ENCODE measurements at regions not wholly inside any gene's neighbourhood (a gene's known extent, or its start where the extent isn't known, plus 50 kb on each side); places are given as distances from the start of the nearest gene placed in this dataset.

GRCh38 chr17:56648321-56648720 is 54.8 kb downstream of the NOG start:
- 95% methylated on average over 5 of the region's 5 CpGs for WGBS
- H3K27me3 ChIP-seq (ENCODE audit: control insufficient read depth in 2 of 2, insufficient read depth in 1 of 2, low read length in 1 of 2) = no peaks in the 10 kb centered on the region
- DNase-seq (ENCODE audit: low read depth in 6 of 9, low spot score in 9 of 9) = no peak
- no peaks in the 10 kb centered on the region for H3K9me3 ChIP-seq (ENCODE audit: control insufficient read depth in 2 of 2, insufficient read depth in 1 of 2, low read length in 1 of 2)
- H3K36me3 ChIP-seq (ENCODE audit: control insufficient read depth in 2 of 2, insufficient read depth in 2 of 2, low read length in 1 of 2) = no peaks in the 10 kb centered on the region
- no peak overlapping the region for H3K27ac ChIP-seq (ENCODE audit: low read depth in 1 of 2, low read length in 1 of 2)
- no peaks in the 10 kb centered on the region for H3K4me1 ChIP-seq (ENCODE audit: control insufficient read depth in 2 of 2, insufficient read depth in 2 of 2, low read length in 2 of 2)
- H3K4me3 ChIP-seq (ENCODE audit: low read length in 2 of 2) = no peak overlapping the region

GRCh38 chr17:56648806-56649205 is 55.3 kb downstream of the NOG start:
- Histone ChIP-seq H3K27me3 (ENCODE audit: control insufficient read depth in 2 of 2, insufficient read depth in 1 of 2, low read length in 1 of 2) (no peaks in the 10 kb centered on the region), H3K4me1 (ENCODE audit: control insufficient read depth in 2 of 2, insufficient read depth in 2 of 2, low read length in 2 of 2) (no peaks in the 10 kb centered on the region), H3K36me3 (ENCODE audit: control insufficient read depth in 2 of 2, insufficient read depth in 2 of 2, low read length in 1 of 2) (no peaks in the 10 kb centered on the region), H3K9me3 (ENCODE audit: control insufficient read depth in 2 of 2, insufficient read depth in 1 of 2, low read length in 1 of 2) (no peaks in the 10 kb centered on the region), H3K4me3 (ENCODE audit: low read length in 2 of 2) (no peak overlapping the region), H3K27ac (ENCODE audit: low read depth in 1 of 2, low read length in 1 of 2) (no peak overlapping the region)
- no peak for DNase-seq (ENCODE audit: low read depth in 6 of 9, low spot score in 9 of 9)
- WGBS = 97% methylated on average over 2 of the region's 2 CpGs

- H3K27me3 ChIP-seq (ENCODE audit: control insufficient read depth in 2 of 2, insufficient read depth in 1 of 2, low read length in 1 of 2) = no peaks in the 10 kb centered on the region
- H3K27ac ChIP-seq (ENCODE audit: low read depth in 1 of 2, low read length in 1 of 2) = no peak overlapping the region
- no peaks in the 10 kb centered on the region for H3K36me3 ChIP-seq (ENCODE audit: control insufficient read depth in 2 of 2, insufficient read depth in 2 of 2, low read length in 1 of 2)
- 45% methylated on average over 2 of the region's 2 CpGs for WGBS
- no peak for DNase-seq (ENCODE audit: low read depth in 6 of 9, low spot score in 9 of 9)
- H3K4me3 ChIP-seq (ENCODE audit: low read length in 2 of 2) = no peak overlapping the region
- H3K4me1 ChIP-seq (ENCODE audit: control insufficient read depth in 2 of 2, insufficient read depth in 2 of 2, low read length in 2 of 2) = no peaks in the 10 kb centered on the region
- H3K9me3 ChIP-seq (ENCODE audit: control insufficient read depth in 2 of 2, insufficient read depth in 1 of 2, low read length in 1 of 2) = no peaks in the 10 kb centered on the region
Observed at GRCh38 chr17:56652628-56653027, 59.1 kb downstream of the NOG start.

- 63% methylated on average over 3 of the region's 3 CpGs for WGBS
Observed at GRCh38 chr17:56653877-56654276, 60.4 kb downstream of the NOG start.

GRCh38 chr17:56656701-56657327 is 63.3 kb downstream of the NOG start:
- Histone ChIP-seq H3K36me3 (ENCODE audit: control insufficient read depth in 2 of 2, insufficient read depth in 2 of 2, low read length in 1 of 2) (no peaks in the 10 kb centered on the region), H3K27me3 (ENCODE audit: control insufficient read depth in 2 of 2, insufficient read depth in 1 of 2, low read length in 1 of 2) (no peaks in the 10 kb centered on the region), H3K4me1 (ENCODE audit: control insufficient read depth in 2 of 2, insufficient read depth in 2 of 2, low read length in 2 of 2) (no peaks in the 10 kb centered on the region), H3K27ac (ENCODE audit: low read depth in 1 of 2, low read length in 1 of 2) (no peak overlapping the region), H3K9me3 (ENCODE audit: control insufficient read depth in 2 of 2, insufficient read depth in 1 of 2, low read length in 1 of 2) (no peaks in the 10 kb centered on the region), H3K4me3 (ENCODE audit: low read length in 2 of 2) (no peak overlapping the region)
- 68% methylated on average over 5 of the region's 5 CpGs for WGBS
- DNase-seq (ENCODE audit: low read depth in 6 of 9, low spot score in 9 of 9) = no peak

More at GRCh38 chr17:56653877-56654276, 60.4 kb downstream of the NOG start:
- Histone ChIP-seq H3K27me3 (ENCODE audit: control insufficient read depth in 2 of 2, insufficient read depth in 1 of 2, low read length in 1 of 2) (no peaks in the 10 kb centered on the region), H3K27ac (ENCODE audit: low read depth in 1 of 2, low read length in 1 of 2) (no peak overlapping the region), H3K9me3 (ENCODE audit: control insufficient read depth in 2 of 2, insufficient read depth in 1 of 2, low read length in 1 of 2) (no peaks in the 10 kb centered on the region), H3K4me3 (ENCODE audit: low read length in 2 of 2) (no peak overlapping the region), H3K36me3 (ENCODE audit: control insufficient read depth in 2 of 2, insufficient read depth in 2 of 2, low read length in 1 of 2) (no peaks in the 10 kb centered on the region), H3K4me1 (ENCODE audit: control insufficient read depth in 2 of 2, insufficient read depth in 2 of 2, low read length in 2 of 2) (no peaks in the 10 kb centered on the region)
- DNase-seq (ENCODE audit: low read depth in 6 of 9, low spot score in 9 of 9) = peak in 8 of 9 donors; percentile 26 to 76 (median 34)

GRCh38 chr17:56658648-56659047 is 65.1 kb downstream of the NOG start:
- DNase-seq (ENCODE audit: low read depth in 6 of 9, low spot score in 9 of 9) = no peak
- no peaks in the 10 kb centered on the region for H3K9me3 ChIP-seq (ENCODE audit: control insufficient read depth in 2 of 2, insufficient read depth in 1 of 2, low read length in 1 of 2)
- no peaks in the 10 kb centered on the region for H3K4me1 ChIP-seq (ENCODE audit: control insufficient read depth in 2 of 2, insufficient read depth in 2 of 2, low read length in 2 of 2)
- H3K36me3 ChIP-seq (ENCODE audit: control insufficient read depth in 2 of 2, insufficient read depth in 2 of 2, low read length in 1 of 2) = no peaks in the 10 kb centered on the region
- H3K27me3 ChIP-seq (ENCODE audit: control insufficient read depth in 2 of 2, insufficient read depth in 1 of 2, low read length in 1 of 2) = peaks cover 0 to 2% of the 10 kb centered on the region in 2 donors
- WGBS = 98% methylated on average over 5 of the region's 5 CpGs
- H3K27ac ChIP-seq (ENCODE audit: low read depth in 1 of 2, low read length in 1 of 2) = no peak overlapping the region
- no peak overlapping the region for H3K4me3 ChIP-seq (ENCODE audit: low read length in 2 of 2)

- no peak for DNase-seq (ENCODE audit: low read depth in 6 of 9, low spot score in 9 of 9)
Observed at GRCh38 chr17:56659622-56660021, 66.1 kb downstream of the NOG start.

GRCh38 chr17:56661906-56662305 is 68.4 kb downstream of the NOG start:
- DNase-seq (ENCODE audit: low read depth in 6 of 9, low spot score in 9 of 9) = no peak
- Histone ChIP-seq H3K4me3 (ENCODE audit: low read length in 2 of 2) (no peak overlapping the region), H3K36me3 (ENCODE audit: control insufficient read depth in 2 of 2, insufficient read depth in 2 of 2, low read length in 1 of 2) (no peaks in the 10 kb centered on the region), H3K27me3 (ENCODE audit: control insufficient read depth in 2 of 2, insufficient read depth in 1 of 2, low read length in 1 of 2) (peaks cover 2 to 7% of the 10 kb centered on the region in 2 donors), H3K4me1 (ENCODE audit: control insufficient read depth in 2 of 2, insufficient read depth in 2 of 2, low read length in 2 of 2) (no peaks in the 10 kb centered on the region), H3K9me3 (ENCODE audit: control insufficient read depth in 2 of 2, insufficient read depth in 1 of 2, low read length in 1 of 2) (no peaks in the 10 kb centered on the region), H3K27ac (ENCODE audit: low read depth in 1 of 2, low read length in 1 of 2) (no peak overlapping the region)
- 94% methylated on average over 5 of the region's 5 CpGs for WGBS

More at GRCh38 chr17:56659622-56660021, 66.1 kb downstream of the NOG start:
- Histone ChIP-seq H3K36me3 (ENCODE audit: control insufficient read depth in 2 of 2, insufficient read depth in 2 of 2, low read length in 1 of 2) (no peaks in the 10 kb centered on the region), H3K27ac (ENCODE audit: low read depth in 1 of 2, low read length in 1 of 2) (no peak overlapping the region), H3K9me3 (ENCODE audit: control insufficient read depth in 2 of 2, insufficient read depth in 1 of 2, low read length in 1 of 2) (no peaks in the 10 kb centered on the region), H3K4me1 (ENCODE audit: control insufficient read depth in 2 of 2, insufficient read depth in 2 of 2, low read length in 2 of 2) (no peaks in the 10 kb centered on the region), H3K4me3 (ENCODE audit: low read length in 2 of 2) (no peak overlapping the region), H3K27me3 (ENCODE audit: control insufficient read depth in 2 of 2, insufficient read depth in 1 of 2, low read length in 1 of 2) (peaks cover 0 to 2% of the 10 kb centered on the region in 2 donors)

- Histone ChIP-seq H3K36me3 (ENCODE audit: control insufficient read depth in 2 of 2, insufficient read depth in 2 of 2, low read length in 1 of 2) (no peaks in the 10 kb centered on the region), H3K9me3 (ENCODE audit: control insufficient read depth in 2 of 2, insufficient read depth in 1 of 2, low read length in 1 of 2) (no peaks in the 10 kb centered on the region), H3K4me1 (ENCODE audit: control insufficient read depth in 2 of 2, insufficient read depth in 2 of 2, low read length in 2 of 2) (no peaks in the 10 kb centered on the region), H3K4me3 (ENCODE audit: low read length in 2 of 2) (no peak overlapping the region), H3K27ac (ENCODE audit: low read depth in 1 of 2, low read length in 1 of 2) (no peak overlapping the region), H3K27me3 (ENCODE audit: control insufficient read depth in 2 of 2, insufficient read depth in 1 of 2, low read length in 1 of 2) (peaks cover 2 to 7% of the 10 kb centered on the region in 2 donors)
- WGBS = 80% methylated on average over 6 of the region's 6 CpGs
- DNase-seq (ENCODE audit: low read depth in 6 of 9, low spot score in 9 of 9) = no peak
Observed at GRCh38 chr17:56665864-56666263, 72.4 kb downstream of the NOG start.
